ENCODE measurements at regions not wholly inside any gene's neighbourhood (a gene's known extent, or its start where the extent isn't known, plus 50 kb on each side); places are given as distances from the start of the nearest gene placed in this dataset.
"Not testable (repeated sequence)": the region's sequence is repeated elsewhere in the genome, so short reads cannot be mapped to it uniquely, and the experiment has no call there.

- no peak for DNase-seq
These were observed 74.6 kb downstream of the FEM1C start for GRCh38 chr5:115469904-115470516.

GRCh38 chr5:115467628-115468027, 76.9 kb downstream of the FEM1C start:
- no peak for DNase-seq

- no peak for DNase-seq
These were observed 79.1 kb downstream of the FEM1C start for GRCh38 chr5:115465431-115465830.

- no peak for DNase-seq
These were observed 80.6 kb downstream of the FEM1C start for GRCh38 chr5:115463983-115464382.

GRCh38 chr5:115461506-115462290, 82.9 kb downstream of the FEM1C start:
- DNase-seq: no peak

- DNase-seq: peak; percentile 22
These were observed 83.5 kb downstream of the FEM1C start for GRCh38 chr5:115461093-115461492.

GRCh38 chr5:115460472-115460871, 84.1 kb downstream of the FEM1C start:
- no peak for DNase-seq

- DNase-seq: no peak
These were observed 84.7 kb downstream of the FEM1C start for GRCh38 chr5:115459855-115460341.

- DNase-seq: no peak
These were observed 86.2 kb downstream of the FEM1C start for GRCh38 chr5:115458416-115458815.

GRCh38 chr5:115458003-115458409, 86.6 kb downstream of the FEM1C start:
- no peak for DNase-seq

GRCh38 chr5:115457571-115457970, 87.0 kb downstream of the FEM1C start:
- DNase-seq: no peak

GRCh38 chr5:115456539-115457040, 88.0 kb downstream of the FEM1C start:
- DNase-seq: no peak

- no peak for DNase-seq
These were observed 88.5 kb downstream of the FEM1C start for GRCh38 chr5:115456056-115456455.

- DNase-seq: no peak
These were observed 89.3 kb downstream of the FEM1C start for GRCh38 chr5:115455301-115455707.

- no peak for DNase-seq
These were observed 91.0 kb downstream of the FEM1C start for GRCh38 chr5:115453391-115454095.

GRCh38 chr5:115452536-115453235, 91.9 kb downstream of the FEM1C start:
- no peak for DNase-seq

GRCh38 chr5:115452083-115452482, 92.5 kb downstream of the FEM1C start:
- DNase-seq: no peak

- DNase-seq: no peak
These were observed 93.8 kb downstream of the FEM1C start for GRCh38 chr5:115450741-115451140.

- not testable (repeated sequence) for DNase-seq
These were observed 95.9 kb downstream of the FEM1C start for GRCh38 chr5:115448630-115449029.

GRCh38 chr5:115440782-115441451, 103.7 kb downstream of the FEM1C start:
- peak; percentile 75 for DNase-seq

GRCh38 chr5:115439639-115440038, 104.9 kb downstream of the FEM1C start:
- DNase-seq: no peak

- no peak for DNase-seq
These were observed 105.5 kb downstream of the FEM1C start for GRCh38 chr5:115439042-115439441.
